BJ (cell line): ENCODE measurements at regions not wholly inside any gene's neighbourhood (a gene's known extent, or its start where the extent isn't known, plus 50 kb on each side); places are given as distances from the start of the nearest gene placed in this dataset.

Experiments
- CTCF ChIA-PET: fragments of 350-600 bp; formaldehyde crosslinking; extraction: SDS; loops from one replicate; lab custom pipeline; 2021; ENCODE audit warnings: antibody characterized with exemption, inconsistent platforms; lab: Yijun Ruan, JAX
- POLR2A ChIA-PET: fragments of 300-600 bp; sonication (Branson Sonifier 250); formaldehyde crosslinking; extraction: SDS; loops from one replicate; lab custom pipeline; 2021; ENCODE audit warnings: antibody characterized with exemption; lab: Charles Lee
- DNase-seq: peaks from one replicate; pipeline ENCODE4 v3.0.0-alpha.2; 2011; ENCODE audit warnings: low read depth
- H3K27me3 ChIP-seq: 2 replicates; pipeline ENCODE4 v1.6.0; 2011; ENCODE audit warnings: low read length; ENCODE audit not compliant: control insufficient read depth, insufficient read depth
- H3K36me3 ChIP-seq: 2 replicates; pipeline ENCODE4 v1.5.1; 2011; ENCODE audit warnings: low read length; ENCODE audit not compliant: control insufficient read depth, insufficient read depth
- H3K4me3 ChIP-seq: 2 replicates; pipeline ENCODE4 v1.5.1; 2011; ENCODE audit warnings: low read depth, mild to moderate bottlenecking, control low read depth, low read length
- TF ChIP-seq, protein P1 (sequence below): IDR thresholded peaks from 2 replicates; pipeline ENCODE4 v1.5.1; 2011; ENCODE audit warnings: low read depth, mild to moderate bottlenecking, control low read depth, inconsistent platforms, low read length, moderate library complexity; ENCODE audit not compliant: insufficient read depth

DNA sequence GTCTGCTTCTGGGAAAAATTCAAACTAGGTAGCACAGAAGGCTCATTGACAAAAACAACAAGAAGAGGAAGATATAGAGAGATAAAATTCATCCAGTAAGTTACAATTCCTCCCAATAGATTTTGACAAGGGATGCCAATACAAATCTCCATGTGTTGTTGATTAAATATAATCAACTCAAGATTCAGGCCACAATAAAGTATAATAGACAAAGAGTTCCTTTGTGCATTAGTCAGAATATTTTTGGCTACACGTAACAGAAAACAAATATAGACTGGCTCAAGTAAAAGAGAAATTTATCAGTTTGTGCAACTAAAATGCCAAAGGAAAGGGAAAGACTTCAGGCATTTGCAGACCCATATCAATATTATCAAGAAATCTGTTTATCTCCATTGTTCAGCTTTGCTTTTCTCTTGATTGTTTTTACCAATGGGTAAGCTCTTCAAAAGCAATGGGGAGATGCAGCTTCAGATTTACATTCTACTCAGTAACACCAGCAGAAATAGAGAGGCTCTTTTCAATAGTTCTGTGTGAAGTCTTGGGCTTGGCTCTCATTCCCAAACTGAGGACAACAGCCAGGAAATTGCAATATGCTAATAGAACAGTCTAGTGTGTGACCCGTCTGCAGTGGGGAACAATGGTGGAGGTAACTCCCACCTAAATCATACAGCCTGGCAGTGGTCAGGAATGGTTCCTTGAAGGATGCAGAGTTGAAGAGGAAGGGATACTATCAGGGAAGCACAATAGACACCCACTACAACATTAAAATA is 77.6 kb upstream of the PROK2 start:
- no peak for DNase-seq
- no peaks in the 10 kb centered on the region for H3K36me3 ChIP-seq
- H3K27me3 ChIP-seq = peaks cover 6% of the 10 kb centered on the region; the same call in 1 of the 2 replicates
- CTCF ChIA-PET = no interaction called here
- TF ChIP-seq, protein P1, sequence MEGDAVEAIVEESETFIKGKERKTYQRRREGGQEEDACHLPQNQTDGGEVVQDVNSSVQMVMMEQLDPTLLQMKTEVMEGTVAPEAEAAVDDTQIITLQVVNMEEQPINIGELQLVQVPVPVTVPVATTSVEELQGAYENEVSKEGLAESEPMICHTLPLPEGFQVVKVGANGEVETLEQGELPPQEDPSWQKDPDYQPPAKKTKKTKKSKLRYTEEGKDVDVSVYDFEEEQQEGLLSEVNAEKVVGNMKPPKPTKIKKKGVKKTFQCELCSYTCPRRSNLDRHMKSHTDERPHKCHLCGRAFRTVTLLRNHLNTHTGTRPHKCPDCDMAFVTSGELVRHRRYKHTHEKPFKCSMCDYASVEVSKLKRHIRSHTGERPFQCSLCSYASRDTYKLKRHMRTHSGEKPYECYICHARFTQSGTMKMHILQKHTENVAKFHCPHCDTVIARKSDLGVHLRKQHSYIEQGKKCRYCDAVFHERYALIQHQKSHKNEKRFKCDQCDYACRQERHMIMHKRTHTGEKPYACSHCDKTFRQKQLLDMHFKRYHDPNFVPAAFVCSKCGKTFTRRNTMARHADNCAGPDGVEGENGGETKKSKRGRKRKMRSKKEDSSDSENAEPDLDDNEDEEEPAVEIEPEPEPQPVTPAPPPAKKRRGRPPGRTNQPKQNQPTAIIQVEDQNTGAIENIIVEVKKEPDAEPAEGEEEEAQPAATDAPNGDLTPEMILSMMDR = no peak
- POLR2A ChIA-PET = no interaction called here
- H3K4me3 ChIP-seq = no peak overlapping the region

DNA sequence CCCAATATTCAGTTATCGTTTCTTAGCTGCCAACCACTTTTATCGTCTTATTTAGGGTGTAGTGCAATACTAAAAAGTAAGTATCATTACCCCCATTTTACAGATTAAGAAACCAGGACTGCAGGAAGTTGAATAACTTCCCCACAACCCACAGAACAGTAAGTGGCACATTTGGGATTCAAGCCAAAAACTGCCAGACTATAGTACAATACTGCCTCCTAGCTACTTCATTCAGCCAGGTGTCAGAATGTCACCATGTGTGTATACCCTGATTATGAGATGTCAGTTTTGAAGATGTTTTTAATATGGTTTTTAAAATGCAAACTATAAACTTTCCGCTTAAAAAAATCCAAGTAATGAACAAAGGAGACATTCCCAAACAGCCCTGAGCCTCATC is 74.2 kb upstream of the PROK2 start:
- no peak for DNase-seq

DNA sequence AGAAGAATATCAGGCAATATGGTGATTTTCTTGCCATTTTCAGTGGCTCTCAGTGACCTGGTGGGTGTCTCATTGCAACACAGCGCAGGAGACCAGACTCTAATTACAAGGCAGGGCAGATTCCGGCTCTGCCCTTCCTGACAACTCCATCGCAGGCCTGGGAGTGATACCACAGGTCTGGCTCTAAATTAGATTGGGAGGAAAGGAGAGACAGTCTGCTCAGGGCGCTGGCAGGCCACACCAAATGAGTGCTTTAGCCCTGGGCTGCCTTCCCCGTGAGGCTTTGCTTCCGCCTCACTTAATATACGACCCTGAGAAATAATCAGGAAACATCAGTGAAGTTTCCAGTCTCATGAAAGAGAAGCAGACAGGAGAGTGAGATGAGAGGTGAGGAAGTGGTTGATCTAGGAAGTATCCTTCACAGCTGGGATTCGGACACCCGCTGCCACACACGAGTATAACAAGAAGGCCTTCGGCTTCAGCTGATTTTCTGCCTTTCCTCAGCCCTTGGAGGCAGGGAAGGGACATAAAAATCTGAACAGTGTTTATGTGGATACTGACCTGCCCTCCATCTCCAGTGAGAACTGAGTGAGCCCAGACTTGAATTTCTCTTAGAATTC is 73.7 kb upstream of the PROK2 start:
- ChIA-PET CTCF (no interaction called here), POLR2A (no interaction called here)
- Histone ChIP-seq H3K27me3 (peaks cover 3% of the 10 kb centered on the region; the same call in 1 of the 2 replicates), H3K36me3 (no peaks in the 10 kb centered on the region), H3K4me3 (no peak overlapping the region)
- DNase-seq = no peak
- TF ChIP-seq, protein P1 = no peak

More for the DNA sequence above, 74.2 kb upstream of the PROK2 start:
- H3K36me3 ChIP-seq = no peaks in the 10 kb centered on the region
- TF ChIP-seq, protein P1 = no peak
- H3K4me3 ChIP-seq = no peak overlapping the region
- ChIA-PET POLR2A (no interaction called here), CTCF (no interaction called here)
- H3K27me3 ChIP-seq = peaks cover 3% of the 10 kb centered on the region; the same call in 1 of the 2 replicates

DNA sequence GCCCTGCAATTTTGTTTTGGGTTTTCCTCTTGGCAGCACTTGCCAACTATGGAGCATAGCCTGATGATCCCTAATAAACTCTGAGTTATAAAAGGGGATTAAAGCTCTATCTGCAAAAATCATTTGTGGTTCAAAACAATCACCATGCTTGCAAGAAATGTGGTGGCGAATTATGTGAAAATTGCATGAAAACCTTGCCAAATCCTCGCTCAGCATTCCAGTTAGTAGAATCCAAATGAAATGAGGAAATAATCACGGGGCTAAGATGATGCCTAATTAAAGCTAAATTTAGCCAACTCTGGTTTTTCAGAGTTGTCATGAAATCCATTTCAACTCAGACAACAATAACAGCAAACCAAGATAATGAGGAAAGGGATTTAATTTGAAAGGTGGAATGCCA is 73.0 kb upstream of the PROK2 start:
- Histone ChIP-seq H3K36me3 (no peaks in the 10 kb centered on the region), H3K4me3 (no peak overlapping the region), H3K27me3 (peaks cover 3% of the 10 kb centered on the region; the same call in 1 of the 2 replicates)
- TF ChIP-seq, protein P1 = no peak
- CTCF ChIA-PET = no interaction called here
- DNase-seq = no peak
- POLR2A ChIA-PET = no interaction called here

DNA sequence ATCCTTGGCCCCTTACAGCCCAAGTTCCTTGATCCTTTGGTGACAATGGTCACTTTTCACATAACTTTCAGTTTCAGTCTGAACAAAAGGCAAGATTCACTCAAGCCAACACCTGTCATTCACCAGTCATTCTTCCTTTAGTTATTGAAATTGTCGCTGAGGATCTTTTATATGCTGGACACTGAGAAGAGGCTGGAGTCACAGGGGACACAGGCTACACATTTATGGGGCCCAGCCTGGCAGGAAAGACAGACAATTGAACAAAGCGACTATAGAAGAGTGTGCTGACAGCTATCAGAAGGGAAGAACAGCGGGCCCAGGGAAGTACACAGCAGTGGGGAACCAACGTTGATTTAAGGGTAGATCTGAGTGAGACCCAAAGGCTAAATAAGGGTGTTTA is 69.8 kb upstream of the PROK2 start:
- ChIA-PET CTCF (interaction anchor here (0.9 kb wide), 1 partner anchor 125 kb away, joined by 4 read pairs; no protein-coding TSS in a partner anchor), POLR2A (no interaction called here)
- no peak for DNase-seq
- no peaks in the 10 kb centered on the region for H3K36me3 ChIP-seq
- H3K27me3 ChIP-seq = no peaks in the 10 kb centered on the region; the same call in 1 of the 2 replicates
- TF ChIP-seq, protein P1 = no peak
- H3K4me3 ChIP-seq = no peak overlapping the region
